NCI-H510A treated with DMSO at 0.1 percent for 48 hours (cell line): ENCODE measurements at regions not wholly inside any gene's neighbourhood (a gene's known extent, or its start where the extent isn't known, plus 50 kb on each side); places are given as distances from the start of the nearest gene placed in this dataset.

Experiments used
- DNase-seq: peaks from one replicate; lab custom pipeline; 2025; lab: John Stamatoyannopoulos, UW

- DNase-seq, result no peak
Measured at GRCh38 chr2:196390243-196391148, 219.1 kb upstream of the STK17B start.

- no peak for DNase-seq
Measured at GRCh38 chr2:196391149-196391479, 219.7 kb upstream of the STK17B start.

GRCh38 chr2:196399096-196399495 lies 227.7 kb upstream of the STK17B start:
- DNase-seq, result no peak

DNA sequence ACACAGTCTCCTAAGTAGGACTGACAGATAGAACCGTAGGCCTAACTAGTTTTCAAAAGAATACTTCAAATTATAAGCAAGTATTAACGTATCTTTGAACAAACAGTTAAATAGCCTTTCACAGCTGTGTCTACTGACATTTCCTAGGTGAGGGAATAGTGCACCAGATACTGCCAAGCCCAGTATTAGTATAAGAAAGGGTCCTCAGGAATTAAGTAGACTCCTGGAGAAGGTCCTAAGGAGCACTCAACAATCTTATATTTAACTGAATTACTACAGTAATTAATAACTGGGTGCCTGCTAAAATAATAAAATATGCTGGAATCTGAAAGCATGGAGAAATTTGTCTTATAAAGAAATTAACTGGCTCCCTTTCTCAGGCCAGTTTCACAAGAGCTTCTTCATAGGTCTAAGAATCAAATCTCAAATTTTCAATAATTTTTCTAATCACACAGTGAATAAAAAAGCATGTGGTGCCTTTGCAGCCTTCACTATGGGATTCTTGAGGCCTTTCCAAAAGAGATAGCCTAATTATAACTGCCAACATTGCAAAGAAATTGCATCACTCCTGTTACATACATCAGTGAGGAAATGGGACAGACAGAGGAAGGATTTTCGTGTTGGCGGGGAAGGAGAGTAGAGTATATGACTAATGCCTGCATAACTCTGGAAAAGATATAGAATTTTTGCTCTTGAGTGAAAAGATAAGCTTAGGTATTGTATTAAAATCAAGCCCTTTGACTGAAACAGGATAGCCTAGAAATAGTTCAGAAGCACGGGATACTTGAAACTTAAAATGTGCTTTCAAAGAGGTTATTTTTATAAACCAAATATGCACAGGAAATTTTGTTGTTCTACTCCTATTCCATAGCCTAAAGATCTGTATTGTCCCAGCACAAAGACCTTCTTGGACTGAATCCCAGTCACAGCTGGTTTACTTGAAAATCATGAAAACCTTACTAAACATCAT lies 228.6 kb upstream of the STK17B start:
- no peak for DNase-seq

- no peak for DNase-seq
Measured at GRCh38 chr2:196403471-196403870, 232.1 kb upstream of the STK17B start.

DNA sequence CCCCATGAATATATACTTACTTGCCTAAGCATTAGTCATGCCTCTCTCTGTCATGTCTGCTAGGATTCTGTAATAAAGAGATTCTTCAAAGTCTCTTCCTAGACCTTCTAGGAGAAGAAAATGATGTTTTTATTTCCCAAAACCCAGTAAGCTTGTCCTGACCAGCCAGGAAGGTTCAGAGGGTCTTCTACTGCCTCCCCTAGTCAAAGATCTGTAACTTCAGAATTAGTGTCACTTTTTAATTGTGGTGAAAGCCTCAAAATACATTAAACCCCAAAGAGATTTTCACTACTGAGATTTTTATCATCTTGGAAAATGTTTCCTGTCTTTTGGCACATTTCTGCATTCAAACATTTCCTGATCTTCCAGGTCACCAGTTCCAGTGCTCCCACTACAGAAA lies 232.9 kb upstream of the STK17B start:
- no peak for DNase-seq

- no peak for DNase-seq
Measured at GRCh38 chr2:196407675-196408264, 231.7 kb upstream of the CCDC150 start.

DNA sequence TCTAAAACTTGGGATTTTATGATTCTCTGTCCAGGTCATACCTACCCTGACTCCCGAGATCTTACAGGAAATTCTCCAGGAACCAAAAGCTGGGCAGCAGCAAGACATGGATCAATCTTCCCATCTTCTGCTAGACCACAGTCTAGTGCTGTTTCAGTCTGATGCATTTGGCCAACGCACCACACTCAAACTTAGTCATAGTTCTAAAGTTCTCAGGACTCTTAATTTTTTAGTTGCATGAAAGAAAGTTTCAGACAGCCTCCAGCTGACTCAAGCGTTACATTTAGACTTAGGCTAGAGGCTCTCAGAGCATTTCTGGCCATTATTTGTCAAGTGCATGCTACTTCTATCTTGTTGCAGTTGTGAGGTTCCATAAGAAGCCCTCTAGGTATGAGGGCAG lies 230.1 kb upstream of the CCDC150 start:
- no peak for DNase-seq

- DNase-seq, result no peak
Measured at GRCh38 chr2:196410008-196410407, 229.5 kb upstream of the CCDC150 start.

GRCh38 chr2:196413821-196414274 lies 225.7 kb upstream of the CCDC150 start:
- no peak for DNase-seq

DNA sequence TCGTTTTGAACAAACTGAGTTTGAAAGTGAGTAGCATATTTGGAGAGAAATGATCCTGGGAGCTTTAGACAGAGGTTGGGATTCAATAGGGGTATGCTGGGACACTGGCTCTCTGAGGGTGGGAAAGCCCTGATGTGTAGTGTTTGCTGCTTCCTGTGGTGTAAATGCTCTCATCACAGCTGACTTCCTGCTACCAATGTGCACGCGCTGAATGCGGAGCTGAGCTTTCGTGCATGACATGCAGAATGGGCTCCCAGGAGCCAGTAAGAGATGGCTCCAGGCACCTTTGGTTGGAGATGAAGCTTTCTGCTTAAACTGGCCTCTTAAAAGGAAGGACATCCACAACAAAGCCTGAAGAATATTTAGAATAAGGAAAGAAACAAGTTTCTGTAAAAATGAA lies 224.1 kb upstream of the CCDC150 start:
- DNase-seq, result no peak

DNA sequence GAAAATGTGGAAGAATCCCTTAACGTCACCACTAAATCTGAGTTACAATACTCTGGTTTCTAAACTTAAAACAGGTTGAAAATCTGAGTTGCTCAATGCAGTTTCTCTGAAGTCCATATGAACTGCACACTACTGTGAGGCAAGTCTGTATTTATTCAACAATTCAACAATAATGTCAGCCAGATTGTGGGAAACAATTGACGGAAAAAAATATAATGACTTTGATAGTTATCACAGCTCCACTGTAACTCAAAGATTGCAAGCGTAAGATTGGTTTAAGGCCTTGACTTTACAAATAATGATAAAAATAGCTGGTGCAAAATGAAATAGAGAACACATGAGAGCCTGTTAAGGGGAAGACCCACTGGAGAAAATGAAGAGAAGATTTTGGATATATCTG lies 219.4 kb upstream of the CCDC150 start:
- no peak for DNase-seq

DNA sequence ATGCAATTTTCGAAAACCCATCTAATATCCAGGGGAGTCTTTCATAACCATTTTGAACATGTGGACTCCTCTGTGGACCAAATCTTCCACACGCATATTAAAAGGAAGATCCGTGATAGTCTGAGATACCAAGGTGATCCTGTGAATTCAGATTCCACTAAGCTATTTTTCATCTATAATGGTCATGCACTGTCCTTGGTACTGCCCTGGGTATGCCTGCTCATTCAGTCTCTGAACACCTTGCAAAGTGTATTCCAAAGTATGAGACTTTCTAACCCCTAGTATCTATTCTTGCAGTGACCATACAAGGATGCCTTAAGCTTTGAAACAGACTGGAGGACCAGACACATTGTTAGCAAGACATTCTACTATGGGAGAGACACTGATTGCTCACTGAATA lies 217.6 kb upstream of the CCDC150 start:
- DNase-seq, result no peak

GRCh38 chr2:196422361-196422760 lies 217.2 kb upstream of the CCDC150 start:
- no peak for DNase-seq

GRCh38 chr2:196426122-196426521 lies 213.4 kb upstream of the CCDC150 start:
- DNase-seq, result no peak

- DNase-seq, result no peak
Measured at GRCh38 chr2:196427986-196428634, 211.4 kb upstream of the CCDC150 start.

DNA sequence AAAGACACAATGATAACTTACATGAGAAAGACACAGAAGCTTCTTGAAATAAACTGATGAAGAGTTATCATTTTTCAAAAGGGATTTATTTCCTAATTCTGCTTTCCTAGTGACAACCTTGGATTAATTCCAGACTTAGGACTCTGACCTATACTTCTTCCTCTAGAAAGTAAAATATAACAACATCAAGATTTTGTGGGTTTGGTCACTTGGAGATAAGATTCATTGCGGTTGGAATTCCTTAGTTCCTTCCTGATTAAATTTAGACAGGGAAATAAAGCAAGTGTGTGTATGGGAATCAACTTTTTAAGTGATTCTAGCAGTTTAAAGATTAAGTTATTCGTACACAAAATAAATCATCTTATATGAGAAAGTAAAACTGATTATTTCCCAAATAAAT lies 208.4 kb upstream of the CCDC150 start:
- DNase-seq, result no peak

GRCh38 chr2:196431957-196432356 lies 207.6 kb upstream of the CCDC150 start:
- peak; percentile 8 for DNase-seq

GRCh38 chr2:196433116-196433515 lies 206.4 kb upstream of the CCDC150 start:
- DNase-seq, result no peak

DNA sequence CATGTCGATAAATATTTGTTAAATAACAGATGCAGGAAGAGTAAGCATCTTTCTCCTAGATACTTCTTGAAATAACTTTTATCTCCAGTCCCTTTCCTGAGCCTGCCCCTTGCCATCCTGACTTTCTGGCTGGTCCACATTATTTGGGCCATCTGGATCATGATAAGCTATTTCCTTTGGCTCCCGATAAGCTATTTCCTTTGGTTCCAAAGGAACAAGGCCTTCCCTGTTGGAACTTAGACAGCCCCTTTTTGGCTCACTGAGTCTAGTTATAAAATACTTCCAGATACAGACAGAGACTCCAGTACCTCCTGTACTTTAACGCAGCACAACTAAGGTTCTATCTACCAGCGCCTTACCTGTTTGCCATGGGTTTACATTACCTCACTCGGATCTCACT lies 205.3 kb upstream of the CCDC150 start:
- no peak for DNase-seq

DNA sequence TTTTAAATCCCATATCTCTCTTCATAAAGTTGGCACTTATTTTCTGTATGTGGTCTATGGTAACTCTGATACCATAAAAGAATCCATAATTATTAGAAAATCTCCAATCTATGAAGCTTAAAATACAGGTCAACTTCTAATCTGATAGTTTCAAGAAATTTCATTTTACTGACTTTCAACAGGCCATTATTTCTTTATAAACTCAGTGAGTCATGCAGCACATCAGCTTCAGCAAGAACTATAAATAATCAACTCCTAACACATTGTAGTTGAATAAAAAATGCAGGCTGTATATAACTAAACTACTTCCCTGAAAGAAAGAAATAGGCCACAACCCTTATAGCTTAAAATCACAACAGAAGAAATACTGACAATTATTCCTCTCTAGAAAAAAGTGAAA lies 204.3 kb upstream of the CCDC150 start:
- no peak for DNase-seq

DNA sequence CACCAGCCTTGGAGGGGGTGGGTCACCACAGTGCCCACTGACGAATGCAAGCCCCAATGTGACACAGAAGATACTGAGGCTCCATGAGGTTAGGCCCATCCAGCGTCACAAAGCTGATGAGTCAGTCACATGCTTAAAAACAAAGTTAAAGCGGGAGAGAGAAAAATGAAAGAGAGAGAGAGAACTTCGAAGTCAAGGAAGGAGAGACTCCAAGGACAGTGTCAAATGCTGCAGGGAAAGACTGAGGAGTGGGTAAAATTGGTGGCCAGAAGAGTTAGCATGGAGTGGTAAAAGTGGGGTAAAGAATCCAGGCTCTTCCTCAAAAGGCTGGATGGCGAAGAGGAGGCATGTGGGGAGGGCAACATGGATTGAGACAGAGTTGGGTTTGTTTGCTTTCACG lies 201.9 kb upstream of the CCDC150 start:
- DNase-seq, result no peak
